Activated CD4-positive, CD25-positive, alpha-beta regulatory T cell treated with anti-CD3 and anti-CD28 coated beads, Interleukin-2, amount 50 U/mL, for 72 hours (primary cell): ENCODE measurements at regions not wholly inside any gene's neighbourhood (a gene's known extent, or its start where the extent isn't known, plus 50 kb on each side); places are given as distances from the start of the nearest gene placed in this dataset.

Source experiments
- DNase-seq: peaks from one replicate; pipeline ENCODE4 v3.0.0; 2021

DNA sequence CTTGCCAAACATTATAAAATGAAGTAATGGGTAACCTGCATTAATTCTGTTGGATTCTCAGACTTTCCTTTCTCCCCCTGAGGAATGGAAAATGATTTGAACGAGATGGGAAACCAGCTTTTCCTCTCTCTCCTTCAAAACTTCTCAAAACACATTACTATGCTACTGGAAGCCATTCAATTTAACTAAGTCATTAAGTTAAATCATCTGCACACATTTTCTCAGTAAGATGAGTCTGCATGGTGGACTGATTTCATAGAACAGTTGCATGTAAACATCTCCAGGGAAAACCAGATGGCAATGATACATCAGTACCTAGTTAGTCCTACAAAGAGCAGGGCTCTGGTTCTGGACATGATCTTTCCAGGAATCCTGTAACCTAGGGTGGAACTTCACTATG lies 59.9 kb downstream of the BMP4 start:
- DNase-seq = no peak

DNA sequence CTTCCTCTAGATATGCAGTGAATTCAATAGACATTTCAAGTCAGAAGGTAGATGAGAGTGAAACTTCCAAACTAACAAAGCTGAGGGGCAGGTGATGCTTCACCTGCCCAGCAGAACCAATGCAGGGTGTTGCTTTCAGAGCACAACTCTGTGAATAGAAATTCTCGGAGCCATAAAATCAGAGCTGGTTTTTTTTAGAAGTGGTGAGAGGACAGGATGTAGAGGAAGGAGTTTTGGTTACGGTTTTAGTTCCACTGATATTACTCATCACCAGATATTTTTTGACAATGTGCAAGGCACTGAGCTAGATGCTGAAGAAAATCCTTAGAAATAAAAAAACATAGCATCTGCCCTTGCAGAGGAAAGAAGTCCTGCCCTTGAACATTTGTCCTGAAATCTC lies 62.2 kb downstream of the BMP4 start:
- DNase-seq = no peak

DNA sequence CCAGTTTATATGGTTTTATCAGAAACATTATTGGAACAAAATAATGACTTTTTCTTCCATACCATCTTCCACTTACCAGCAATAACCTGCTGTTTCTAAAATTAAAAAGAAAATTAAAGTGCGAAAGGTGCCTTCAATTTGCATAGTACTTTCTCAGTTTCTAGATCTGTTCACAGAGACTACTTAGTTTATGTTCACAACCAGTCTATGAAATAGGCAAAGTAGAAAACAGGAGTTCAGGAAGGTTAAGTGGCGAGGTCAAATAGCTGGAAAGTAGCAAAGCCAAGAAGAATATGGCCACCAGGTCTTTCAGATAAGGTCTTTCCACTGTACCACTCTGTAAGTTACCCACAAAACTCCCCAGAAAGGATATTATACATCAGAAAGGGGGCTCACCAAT lies 63.3 kb downstream of the BMP4 start:
- no peak for DNase-seq

DNA sequence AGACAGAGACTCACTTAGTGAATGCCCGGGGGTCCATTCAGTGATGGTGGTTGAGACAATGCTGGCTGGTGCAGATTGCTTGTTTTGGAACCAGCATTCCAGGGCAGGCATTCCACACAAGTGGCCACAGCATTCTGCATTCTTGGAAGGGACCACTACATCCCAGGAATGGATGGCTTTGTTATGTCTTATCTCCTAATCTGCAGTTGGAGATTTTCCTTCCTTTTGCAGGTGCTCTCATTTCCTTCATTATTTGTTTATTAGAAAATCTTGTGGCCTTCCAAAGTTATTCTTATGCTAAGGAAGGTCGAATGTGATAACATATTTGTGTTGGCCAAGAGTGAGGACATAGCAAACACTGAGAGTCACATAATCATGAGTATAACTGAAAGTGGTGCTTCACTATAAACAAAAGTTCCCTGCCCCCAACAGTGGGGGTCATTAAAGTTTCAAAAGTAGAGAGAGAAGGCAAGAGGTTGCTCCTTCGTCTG lies 66.0 kb downstream of the BMP4 start:
- DNase-seq = no peak

DNA sequence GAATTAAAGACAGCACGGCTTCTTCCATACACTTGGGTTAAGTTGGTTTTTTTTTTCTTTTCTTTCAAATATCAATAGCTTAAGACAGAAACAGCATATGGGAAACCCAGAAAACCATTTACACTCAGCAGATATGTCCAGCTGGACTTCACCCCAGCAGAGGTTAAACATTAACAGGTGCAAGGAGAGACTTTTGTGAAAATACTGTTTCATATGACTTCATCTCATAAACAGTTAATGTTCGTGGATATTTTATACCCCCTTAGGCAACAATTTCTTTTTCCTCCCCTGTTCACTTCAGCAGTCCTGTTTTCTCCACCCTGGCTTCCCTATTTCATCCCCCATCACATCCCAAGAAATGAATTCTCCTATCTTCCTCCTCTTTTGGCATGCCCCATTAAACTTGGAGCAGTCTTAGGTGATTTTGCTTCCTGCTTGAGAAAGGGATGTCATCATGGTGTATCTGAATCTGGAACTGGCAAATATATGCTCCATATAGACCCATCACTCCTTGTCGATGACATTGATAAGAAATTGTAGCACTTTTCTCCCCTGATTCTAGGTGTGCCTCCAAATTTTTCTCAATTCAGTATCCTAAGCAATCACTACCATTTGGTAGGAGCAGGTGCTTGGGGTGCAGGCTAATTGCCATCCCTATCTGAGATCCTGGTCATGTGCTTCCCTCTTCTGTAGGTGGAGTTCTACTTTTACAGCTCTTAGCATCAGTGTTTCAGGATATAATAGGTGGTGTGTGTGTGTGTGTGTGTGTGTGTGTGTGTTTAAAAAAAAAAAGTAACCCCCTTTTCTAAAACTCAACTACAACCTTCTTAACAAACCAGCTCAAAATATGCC lies 67.9 kb downstream of the BMP4 start:
- no peak for DNase-seq

DNA sequence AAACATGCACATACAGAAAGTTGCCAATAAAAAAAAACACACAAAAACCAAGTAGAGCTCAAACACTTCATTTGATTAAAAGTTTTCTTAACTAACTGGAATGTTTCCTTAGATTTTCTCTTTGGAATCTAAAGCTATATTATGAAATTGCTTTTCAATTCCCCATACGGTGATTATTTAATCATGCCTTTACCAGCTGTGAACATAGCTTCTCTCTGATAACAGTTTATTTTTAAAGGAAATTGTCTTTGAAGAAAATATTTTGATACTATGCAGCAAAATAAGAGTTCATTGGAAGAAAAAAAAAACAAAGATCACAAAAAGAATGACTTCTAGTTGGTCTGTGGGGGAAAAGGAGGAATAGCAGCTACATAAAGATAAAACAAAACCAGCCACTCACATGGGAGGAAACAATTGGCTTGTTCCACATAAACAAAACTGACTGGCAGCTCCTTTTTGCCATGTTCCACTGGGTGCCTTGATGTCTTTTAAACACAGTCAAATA lies 71.4 kb downstream of the BMP4 start:
- DNase-seq = no peak

DNA sequence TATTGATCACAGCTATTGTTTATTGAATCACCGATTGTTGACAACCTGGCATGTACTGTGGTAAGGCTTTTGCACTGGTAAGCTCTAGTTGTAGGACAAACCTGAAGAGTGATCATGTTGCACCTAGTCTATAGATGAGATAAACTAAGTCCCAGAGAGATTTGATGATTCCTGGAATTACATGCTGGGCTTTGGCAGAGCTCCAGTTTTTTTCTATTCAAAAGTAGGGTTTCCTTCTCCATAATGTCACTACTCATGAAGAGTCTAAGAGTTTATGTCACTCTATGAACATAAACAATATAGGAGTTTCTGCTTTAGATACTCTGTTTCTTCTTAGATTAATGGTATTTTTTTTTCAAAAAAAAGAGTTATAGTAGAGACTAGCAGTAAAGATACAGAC lies 72.0 kb downstream of the BMP4 start:
- DNase-seq = no peak

DNA sequence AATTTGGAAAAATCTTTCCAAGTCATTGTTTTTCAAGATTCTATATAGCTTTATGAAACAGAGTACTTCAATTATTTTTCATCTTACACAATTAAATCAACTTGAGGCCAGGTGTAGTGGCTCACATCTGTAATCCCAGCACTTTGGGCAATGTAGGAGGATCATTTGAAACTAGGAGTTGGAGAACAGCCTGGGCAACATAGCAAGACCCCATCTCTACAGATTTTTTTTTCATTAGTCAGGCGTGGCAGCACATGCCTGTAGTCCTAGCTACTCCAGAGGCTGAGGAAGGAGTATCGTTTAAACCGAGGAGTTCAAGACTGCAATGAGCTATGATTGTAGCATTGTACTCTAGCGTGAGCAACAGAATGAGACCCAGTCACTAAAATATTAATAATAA lies 72.9 kb downstream of the BMP4 start:
- no peak for DNase-seq

DNA sequence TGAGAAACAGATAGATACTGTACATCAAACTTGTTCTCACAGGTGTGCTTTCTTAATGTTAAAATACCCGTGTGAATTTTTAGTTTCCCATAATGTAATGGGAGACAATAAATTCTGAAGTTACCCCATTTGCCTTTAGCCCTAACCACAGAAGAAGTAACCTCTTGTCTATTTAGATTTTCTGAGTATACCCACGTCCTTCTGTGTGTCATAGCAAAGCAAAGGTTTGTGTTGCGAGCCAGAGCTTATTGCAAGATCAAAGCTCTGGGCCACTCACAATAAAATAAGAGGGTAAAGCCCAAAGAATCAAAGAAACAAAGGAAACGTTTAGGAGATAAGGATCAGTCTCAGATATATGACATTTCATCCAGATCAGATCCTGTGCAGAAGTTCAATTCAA lies 73.9 kb downstream of the BMP4 start:
- no peak for DNase-seq

DNA sequence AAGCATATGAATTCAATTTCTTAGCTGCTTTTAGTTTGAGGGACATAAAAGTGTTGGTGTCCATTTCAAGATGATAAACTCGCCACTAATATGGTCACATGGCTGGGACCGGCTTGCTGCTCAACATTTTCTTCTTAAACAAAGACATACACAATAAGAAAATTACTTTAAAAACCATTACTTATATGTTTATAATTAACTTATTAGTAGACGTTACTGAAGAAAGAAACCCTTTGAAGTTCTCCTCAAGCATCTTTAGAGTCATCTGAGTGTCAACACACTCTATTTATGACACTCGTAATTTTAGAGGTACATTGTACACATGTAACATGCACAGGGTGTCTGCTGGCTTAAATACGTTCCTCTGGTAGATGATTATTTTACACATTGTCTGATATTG lies 74.7 kb downstream of the BMP4 start:
- DNase-seq = no peak

DNA sequence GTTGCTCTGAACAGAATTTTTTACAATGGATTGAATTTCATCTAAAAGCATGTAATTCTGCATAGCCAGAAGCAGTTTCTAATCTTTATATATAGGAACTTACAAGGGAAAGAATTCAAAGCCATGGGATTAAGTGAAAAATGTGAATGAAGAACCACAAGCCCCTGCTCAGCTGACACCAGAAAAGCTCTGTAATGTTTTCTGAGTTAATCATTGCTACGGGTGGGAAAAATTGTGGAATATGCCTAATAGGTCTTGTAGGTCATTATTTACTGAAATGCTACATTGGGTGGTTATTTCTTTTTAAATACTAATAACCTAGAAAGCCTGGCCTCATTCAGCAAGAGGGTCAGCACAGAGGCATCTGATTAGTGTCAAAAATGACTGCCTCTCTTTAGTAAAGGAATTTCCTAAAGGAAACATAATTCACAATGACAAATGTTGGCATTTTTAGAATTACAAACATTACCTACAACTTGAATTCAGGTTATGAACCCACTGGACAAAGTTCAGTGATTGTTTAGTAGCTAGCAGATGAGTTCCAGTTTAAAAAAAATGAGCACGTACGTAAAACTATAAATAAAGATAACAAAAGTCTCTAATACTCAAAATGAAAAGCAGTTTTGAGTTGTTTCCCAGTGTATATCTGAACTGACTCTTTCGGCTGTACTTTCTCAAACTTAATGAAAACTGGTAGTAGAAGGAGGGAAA lies 75.3 kb downstream of the BMP4 start:
- no peak for DNase-seq

DNA sequence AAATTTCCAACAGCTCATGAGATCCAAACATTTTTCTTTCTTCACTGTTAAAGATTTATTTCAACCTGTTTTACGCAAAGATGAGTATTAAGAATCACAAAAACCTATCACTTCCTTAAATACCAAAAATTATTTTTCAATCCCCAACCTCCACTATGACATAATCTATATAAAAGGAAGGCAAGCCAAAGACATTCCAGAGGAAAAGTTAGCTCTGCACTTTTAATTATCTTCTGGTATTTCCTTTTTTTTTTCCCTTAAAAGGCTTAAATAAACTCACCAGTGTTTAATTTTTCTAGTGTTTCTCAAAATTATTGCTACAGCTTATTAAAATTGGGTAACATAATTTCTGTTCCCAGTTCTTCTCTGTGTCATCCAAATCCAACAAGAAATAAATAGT lies 75.9 kb downstream of the BMP4 start:
- DNase-seq = no peak

DNA sequence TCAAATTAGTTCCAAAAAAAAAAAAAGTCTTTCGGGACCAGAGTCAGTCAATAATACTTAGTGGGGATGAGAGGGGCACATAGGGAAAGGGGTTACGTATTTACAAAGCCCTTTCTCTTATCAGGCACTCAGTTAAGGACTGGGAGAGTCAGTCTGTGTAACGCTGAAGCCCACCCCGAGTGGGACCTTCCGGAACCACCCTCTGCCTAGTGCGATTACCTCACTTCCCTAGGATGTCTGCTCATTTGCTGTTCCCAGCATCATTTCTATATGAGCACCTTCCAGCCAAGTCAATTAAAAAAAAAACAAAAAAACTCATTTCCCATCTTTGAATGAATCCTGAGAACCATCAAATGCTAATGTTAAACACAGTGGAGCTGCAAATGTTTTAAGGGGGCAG lies 76.9 kb downstream of the BMP4 start:
- DNase-seq = no peak

DNA sequence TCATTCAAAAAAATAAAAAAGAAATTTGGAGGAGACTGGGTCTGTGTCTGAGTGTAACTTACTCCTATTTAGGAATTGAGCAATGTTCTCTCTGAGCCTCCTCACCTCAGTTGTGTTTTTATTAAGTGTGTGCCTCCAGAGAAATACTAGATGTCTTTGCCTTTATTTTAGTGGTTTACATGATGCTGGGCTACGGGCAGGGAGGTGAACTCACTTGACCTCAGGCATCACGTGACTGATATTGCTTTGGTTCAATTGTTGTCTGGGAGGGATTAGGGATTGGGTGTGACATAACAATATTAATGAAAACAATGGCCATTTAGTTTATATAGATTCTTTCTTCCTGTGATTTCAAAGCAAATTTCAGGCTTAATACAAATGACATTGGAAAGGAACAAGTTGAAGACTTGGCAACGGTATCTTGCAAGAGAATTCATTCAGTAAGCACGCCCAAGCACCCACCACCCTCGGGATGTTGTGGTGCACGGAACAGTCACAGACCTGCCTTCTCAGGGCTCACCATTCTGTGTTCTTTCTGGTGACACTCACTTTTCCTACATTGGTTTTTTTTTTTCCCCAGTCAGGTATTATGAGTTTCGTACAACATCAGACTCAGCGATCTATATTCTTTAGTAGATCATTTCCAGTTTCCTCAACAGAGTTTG lies 77.5 kb downstream of the BMP4 start:
- no peak for DNase-seq

DNA sequence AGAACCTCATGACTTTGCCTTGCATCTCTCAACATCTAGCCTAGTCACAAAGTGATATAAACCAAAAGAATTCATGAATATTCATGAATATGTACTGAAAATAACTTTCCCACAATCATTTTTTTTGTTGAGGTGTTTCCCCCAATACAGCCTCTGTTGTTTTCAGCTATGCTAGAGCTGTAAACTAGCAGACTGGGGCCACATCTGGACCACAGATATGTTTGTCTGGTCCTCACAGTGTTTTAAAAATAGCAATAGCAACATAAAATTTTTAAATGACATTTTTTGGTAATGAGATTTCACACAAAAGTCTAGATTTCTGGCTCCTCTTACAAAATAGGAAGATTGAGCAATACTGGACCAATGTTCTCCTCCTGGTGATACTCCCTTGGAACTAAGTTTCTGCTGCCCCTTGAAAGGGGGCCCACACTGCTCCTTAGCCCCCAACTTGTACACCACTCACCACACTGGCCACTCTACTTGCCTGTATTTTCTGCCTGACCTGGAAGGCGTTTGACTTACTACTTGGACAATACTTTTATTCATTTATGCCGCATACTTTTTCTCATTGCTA lies 81.2 kb downstream of the BMP4 start:
- DNase-seq = no peak

DNA sequence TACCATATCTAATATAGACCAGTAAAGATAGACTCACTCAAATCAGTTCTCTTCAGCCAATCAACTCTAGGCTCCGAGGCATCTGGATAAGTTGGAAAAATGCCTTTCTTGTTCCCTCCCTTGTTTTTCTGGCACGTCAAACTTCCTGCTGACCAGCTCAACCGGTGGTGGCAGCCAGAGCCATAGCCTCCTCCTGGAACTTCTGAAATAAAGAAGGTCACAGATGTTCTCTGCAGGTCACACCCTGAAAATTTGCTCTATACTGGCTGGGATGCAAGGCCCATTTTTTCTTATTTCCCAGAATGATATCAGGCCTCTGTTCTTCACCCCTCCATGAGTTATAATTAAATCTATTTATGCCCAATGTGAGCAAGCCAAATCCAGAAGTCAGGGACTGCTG lies 81.9 kb downstream of the BMP4 start:
- DNase-seq = no peak

DNA sequence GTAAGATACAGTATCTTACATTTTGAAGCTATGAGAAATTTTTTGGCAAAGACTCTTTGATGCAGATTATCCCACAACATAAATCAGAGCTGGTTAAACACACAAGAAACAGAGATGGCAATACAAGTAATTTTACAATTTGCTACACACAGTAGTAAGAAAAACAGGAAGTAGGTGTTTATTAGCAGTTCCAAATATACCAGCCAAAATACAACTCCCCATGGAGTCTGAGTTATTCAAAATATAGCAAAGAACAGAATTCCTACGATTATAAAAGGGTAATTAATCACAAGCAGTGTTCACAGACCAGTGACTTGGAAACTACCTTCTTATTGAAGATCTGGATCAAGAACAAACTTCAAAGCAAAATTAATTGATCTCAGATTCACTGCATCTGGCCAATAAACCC lies 83.9 kb downstream of the BMP4 start:
- no peak for DNase-seq

DNA sequence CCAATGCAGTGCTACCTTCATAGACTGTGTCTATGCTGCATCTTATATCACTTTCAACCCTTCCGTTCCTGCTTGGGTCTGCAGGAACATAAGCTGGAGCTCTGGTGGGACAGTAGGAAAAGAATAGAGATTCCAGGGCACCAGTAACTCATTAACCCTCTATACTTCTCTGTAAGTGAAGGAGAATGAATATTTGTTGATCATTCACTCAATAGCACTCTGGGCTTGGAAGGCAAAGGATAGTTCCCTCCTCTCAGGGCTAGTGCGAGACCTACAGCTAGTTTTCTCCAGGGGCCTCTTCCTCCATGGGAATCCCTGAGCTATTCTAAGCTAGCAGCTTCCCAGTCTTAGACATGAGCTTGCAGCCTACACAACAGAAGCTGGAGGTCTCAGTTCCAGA lies 84.7 kb downstream of the BMP4 start:
- no peak for DNase-seq

DNA sequence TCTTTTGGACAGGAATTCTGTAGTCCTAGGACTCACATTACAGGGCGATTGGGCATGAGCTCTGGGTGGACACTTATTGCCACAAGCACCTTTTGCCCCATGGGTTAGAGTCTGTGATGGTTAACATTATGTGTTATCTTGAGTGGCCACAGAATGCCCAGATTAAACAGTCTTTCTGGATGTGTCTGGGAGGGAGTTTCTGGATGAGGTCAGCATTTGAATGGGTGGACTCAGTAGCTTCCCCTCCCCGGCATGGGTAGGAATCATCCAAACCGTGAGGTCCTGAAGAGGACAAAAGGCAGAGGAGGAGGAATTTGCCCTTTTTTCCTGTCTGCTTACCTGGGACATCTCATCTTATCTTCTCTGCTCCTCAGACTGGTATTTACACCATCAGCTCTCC lies 85.6 kb downstream of the BMP4 start:
- no peak for DNase-seq

DNA sequence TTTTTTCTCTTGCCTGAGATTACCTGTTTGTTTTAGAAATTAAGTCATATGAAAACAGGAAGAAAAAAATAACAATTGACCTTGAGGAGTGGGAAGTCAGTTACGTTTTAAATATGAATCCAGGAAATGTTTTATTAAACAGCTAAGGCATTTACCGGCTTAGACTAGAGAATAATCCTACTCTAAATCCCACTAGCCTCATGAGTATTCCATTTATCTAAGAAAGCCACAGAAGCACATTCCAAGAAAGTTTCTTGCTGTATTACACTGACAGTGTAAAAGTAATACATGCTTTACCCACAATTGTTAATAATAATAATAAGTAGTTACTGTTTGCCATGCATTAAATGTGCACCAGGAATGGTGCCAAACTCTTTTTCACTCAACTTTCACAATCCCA lies 90.9 kb downstream of the BMP4 start:
- DNase-seq = no peak

DNA sequence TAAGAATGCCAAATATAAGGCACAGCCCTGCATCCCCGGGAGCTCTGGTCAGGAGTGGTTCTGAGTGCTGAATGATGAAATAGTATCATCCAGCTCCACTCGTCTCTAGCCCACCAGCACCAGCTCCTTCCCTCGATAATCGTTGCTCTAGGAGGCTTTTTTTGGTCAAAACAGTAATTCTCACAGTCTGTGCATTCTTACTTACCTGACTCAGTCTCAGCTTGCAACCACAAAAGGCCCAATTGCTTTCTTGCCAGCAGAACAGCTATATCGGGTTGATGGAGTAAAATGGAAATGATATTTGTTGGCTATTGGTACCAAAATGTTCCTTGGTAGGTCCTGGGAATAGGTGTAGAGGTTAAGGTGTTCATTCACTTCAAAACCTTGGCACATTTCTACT lies 94.8 kb downstream of the BMP4 start:
- DNase-seq = no peak

DNA sequence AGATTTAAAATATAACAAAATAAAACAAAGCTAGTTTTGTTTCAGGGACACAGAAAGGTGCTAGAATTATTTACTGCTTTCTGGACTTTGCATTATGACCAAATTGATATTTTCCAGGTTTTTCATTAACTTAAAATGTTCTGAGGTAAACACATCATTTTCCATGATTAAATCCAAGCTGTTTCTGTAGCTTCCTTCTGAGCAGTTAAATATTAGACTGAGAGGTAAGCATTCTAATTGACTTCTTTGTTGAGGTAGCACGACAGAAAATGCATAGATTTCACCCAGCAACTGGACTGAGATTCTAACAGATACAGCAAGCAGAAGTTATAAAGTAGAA lies 98.3 kb downstream of the BMP4 start:
- DNase-seq = no peak

DNA sequence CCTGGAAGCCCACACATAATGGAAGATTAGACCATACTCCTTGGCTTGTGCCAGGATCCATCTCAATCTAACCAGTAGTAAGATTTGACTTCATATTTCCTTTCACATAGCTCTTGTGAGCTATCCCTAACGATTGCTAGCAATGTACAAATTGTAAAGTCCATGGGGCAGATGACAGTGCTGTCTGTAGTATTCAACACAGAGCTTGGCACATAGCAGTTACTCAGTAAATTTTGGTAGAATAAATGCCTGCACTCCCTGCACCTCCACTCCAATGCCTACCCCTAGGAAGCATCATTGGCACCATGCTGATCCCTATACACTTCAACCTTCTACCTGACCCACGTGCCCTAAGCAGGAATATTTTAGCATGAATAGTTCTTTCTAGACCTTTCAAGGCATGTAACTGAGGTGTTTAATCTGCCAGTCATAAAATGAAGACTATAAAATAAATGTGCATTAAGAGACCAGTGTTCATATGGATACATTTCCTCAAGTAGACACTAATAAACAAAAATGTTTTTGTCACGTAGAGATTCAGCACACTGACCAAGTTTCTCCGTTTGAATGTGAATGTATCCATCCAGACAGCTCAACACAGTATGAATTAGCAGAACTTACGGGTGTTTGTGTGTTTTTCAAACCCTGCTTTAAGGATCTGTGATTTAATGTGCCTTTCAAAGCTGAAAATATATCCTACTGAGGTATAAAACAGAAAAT lies 98.8 kb downstream of the BMP4 start:
- DNase-seq = no peak
